HEK293 (cell line): ENCODE measurements at regions not wholly inside any gene's neighbourhood (a gene's known extent, or its start where the extent isn't known, plus 50 kb on each side); places are given as distances from the start of the nearest gene placed in this dataset.

ENCODE experiments used
- CTCF ChIP-seq: fragments of 450-650 bp; formaldehyde crosslinking; IDR thresholded peaks from 2 replicates; pipeline ENCODE4 v1.5.1; 2016; ENCODE audit warnings: missing biosample characterization, missing genetic modification characterization
- ZNF24 ChIP-seq: fragments of 450-650 bp; formaldehyde crosslinking; IDR thresholded peaks from 2 replicates; pipeline ENCODE4 v1.5.1; 2016; ENCODE audit warnings: missing biosample characterization, missing genetic modification characterization
- ZNF768 ChIP-seq: fragments of 450-650 bp; formaldehyde crosslinking; IDR thresholded peaks from 2 replicates; pipeline ENCODE4 v1.5.1; 2018; ENCODE audit warnings: missing biosample characterization, mild to moderate bottlenecking, missing genetic modification characterization

GRCh38 chr4:126906466-126906865 is 726.3 kb upstream of the INTU start:
- TF ChIP-seq CTCF (tag by site-specific recombination) (no peak), ZNF24 (tag by site-specific recombination) (no peak), ZNF768 (tag by site-specific recombination) (no peak)
